ENCODE measurements at regions not wholly inside any gene's neighbourhood (a gene's known extent, or its start where the extent isn't known, plus 50 kb on each side); places are given as distances from the start of the nearest gene placed in this dataset.

- TF ChIP-seq EZH2 (IDR thresholded peaks at IDR 0.05; ENCODE audit: insufficient read depth, poor library complexity, severe bottlenecking) (no peak), EZH2phosphoT487 (IDR thresholded peaks at IDR 0.05; ENCODE audit: insufficient read depth, low read depth) (no peak)
Observed at GRCh38 chr2:138175066-138175465, 210.8 kb downstream of the HNMT start.

Data from GM23248 (cell line).